ENCODE measurements at regions not wholly inside any gene's neighbourhood (a gene's known extent, or its start where the extent isn't known, plus 50 kb on each side); places are given as distances from the start of the nearest gene placed in this dataset.

DNA sequence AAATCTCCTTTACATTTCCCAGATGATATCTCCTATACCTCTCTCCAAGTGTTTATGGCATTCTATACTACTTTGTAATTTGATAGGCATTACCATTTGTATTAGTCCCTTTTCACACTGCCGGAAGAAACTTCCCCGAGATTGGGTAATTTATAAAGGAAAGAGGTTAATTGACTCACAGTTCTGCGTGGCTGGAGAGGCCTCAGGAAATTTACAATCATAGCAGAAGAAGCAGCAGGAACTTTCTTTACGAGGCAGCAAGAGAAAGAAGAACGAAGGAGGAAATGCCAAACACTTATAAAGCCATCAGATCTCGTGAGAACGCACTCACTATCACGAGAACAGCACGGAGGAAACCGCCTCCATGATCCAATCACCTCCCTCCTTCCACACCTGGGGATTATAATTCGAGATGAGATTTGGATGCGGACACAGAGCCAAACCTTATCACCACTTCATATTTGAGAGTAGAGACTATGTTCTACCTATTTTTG, 1194.6 kb downstream of the SORCS1 start:
- no peak overlapping the region for H2AK9ac ChIP-seq (replicated peaks; ENCODE audit: low read depth, low read length, poor library complexity)
- H3K27ac ChIP-seq (ENCODE audit: insufficient read depth, low read length), result no peak overlapping the region
- no peaks in the 10 kb centered on the region for H3K79me1 ChIP-seq (ENCODE audit: low read depth in 1 of 2, low read length in 2 of 2)
- intact Hi-C loops (cut with micrococcal nuclease) (no loop called here), in situ Hi-C loops (cut with MboI; ENCODE audit: low sequenced_read_pairs) (no loop called here), dilution Hi-C loops (cut with HindIII; ENCODE audit: low sequenced_read_pairs, unreplicated experiment) (no loop called here)
- H3K14ac ChIP-seq (replicated peaks; ENCODE audit: low read depth, low read length), result no peak overlapping the region
- no peak overlapping the region for H2BK5ac ChIP-seq (ENCODE audit: low read depth, low read length, poor library complexity, severe bottlenecking)
- no peak overlapping the region for H4K91ac ChIP-seq (ENCODE audit: insufficient read depth, low read depth, low read length)
- no peaks in the 10 kb centered on the region for H4K20me1 ChIP-seq (ENCODE audit: insufficient read depth, low read length)
- no peak overlapping the region for H2BK120ac ChIP-seq (ENCODE audit: low read depth, low read length)
- no peak overlapping the region for H4K8ac ChIP-seq (ENCODE audit: low read depth in 2 of 2, low read length in 2 of 2)
- no peak overlapping the region for H3K56ac ChIP-seq (ENCODE audit: extremely low read depth, insufficient read depth, low read length)
- no CpG with 5 or more reads among the region's 12 CpGs for WGBS, 2 experiments (ENCODE audit: extremely low coverage in 2 of 2, insufficient read length in 1 of 2)
- no peaks in the 10 kb centered on the region for H3K9me1 ChIP-seq (ENCODE audit: insufficient read depth, low read length)
- H2AK5ac ChIP-seq (ENCODE audit: low read depth, low read length), result no peak overlapping the region
- ATAC-seq (ENCODE audit: low read depth) (no peak), DNase-seq (no peak)
- H2AFZ ChIP-seq (replicated peaks; ENCODE audit: low read length, poor library complexity), result no peak overlapping the region
- BruUV-seq (replicated peaks), result no TSS peak
- no peak overlapping the region for H3K4ac ChIP-seq (ENCODE audit: low read depth, low read length)
- no peaks in the 10 kb centered on the region for H3K4me1 ChIP-seq (ENCODE audit: control insufficient read depth, insufficient read depth, low read length)
- ChIA-PET POLR2A (ENCODE audit: unreplicated experiment) (no interaction called here), CTCF (no interaction called here)
- no peak overlapping the region for H3K9ac ChIP-seq (ENCODE audit: low read depth, low read length)
- H2BK15ac ChIP-seq (ENCODE audit: low read depth, low read length), result no peak overlapping the region
- H3K36me3 ChIP-seq (ENCODE audit: control insufficient read depth, insufficient read depth, low read length), result no peaks in the 10 kb centered on the region
- H2BK20ac ChIP-seq (ENCODE audit: low read depth, low read length), result no peak overlapping the region
- no peak overlapping the region for H3K23ac ChIP-seq (ENCODE audit: low read depth, low read length)
- H3K4me3 ChIP-seq (ENCODE audit: insufficient read depth, low read depth, low read length), result no peak overlapping the region
- H4K5ac ChIP-seq (ENCODE audit: low read depth, low read length), result no peak overlapping the region
- no peak overlapping the region for H3K4me2 ChIP-seq (ENCODE audit: low read depth, low read length)
- H3K27me3 ChIP-seq (ENCODE audit: control insufficient read depth, insufficient read depth, low read length), result no peaks in the 10 kb centered on the region
- TF ChIP-seq FOS (IDR thresholded peaks at IDR 0.05; ENCODE audit: low read depth, low read length) (no peak), BHLHE40 (IDR thresholded peaks at IDR 0.05; ENCODE audit: low read depth, low read length) (no peak), RCOR1 (IDR thresholded peaks at IDR 0.05; ENCODE audit: insufficient replicate concordance, low read length) (no peak)
- no peak overlapping the region for H3K18ac ChIP-seq (ENCODE audit: low read depth, low read length)
- H3K9me3 ChIP-seq (ENCODE audit: control insufficient read depth, insufficient read depth, low read length), result no peaks in the 10 kb centered on the region
